ENCODE measurements at regions not wholly inside any gene's neighbourhood (a gene's known extent, or its start where the extent isn't known, plus 50 kb on each side); places are given as distances from the start of the nearest gene placed in this dataset.

DNA sequence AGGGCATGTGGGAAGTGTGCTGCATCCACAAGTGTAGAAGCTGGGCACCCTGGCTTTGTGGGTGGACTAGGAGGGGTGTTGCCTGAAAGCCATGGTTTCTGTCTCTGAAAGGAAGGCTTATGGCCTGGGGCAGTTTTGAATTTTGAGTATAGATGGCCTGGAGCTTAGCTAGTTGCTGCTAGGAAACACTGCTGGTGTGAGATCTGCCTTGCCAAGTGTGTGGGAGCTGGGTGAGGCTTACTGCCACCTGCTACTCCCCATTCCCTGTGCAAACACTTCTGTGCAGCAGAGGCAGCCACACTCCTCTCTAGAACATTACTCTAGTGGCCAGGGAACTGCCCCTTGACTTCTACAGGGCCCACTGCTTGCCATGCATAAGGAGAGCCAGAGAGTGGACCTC lies 831.7 kb upstream of the LRRTM1 start:
- Mint-ChIP-seq H3K4me3 (no peak overlapping the region), H3K36me3 (no peaks in the 10 kb centered on the region)

DNA sequence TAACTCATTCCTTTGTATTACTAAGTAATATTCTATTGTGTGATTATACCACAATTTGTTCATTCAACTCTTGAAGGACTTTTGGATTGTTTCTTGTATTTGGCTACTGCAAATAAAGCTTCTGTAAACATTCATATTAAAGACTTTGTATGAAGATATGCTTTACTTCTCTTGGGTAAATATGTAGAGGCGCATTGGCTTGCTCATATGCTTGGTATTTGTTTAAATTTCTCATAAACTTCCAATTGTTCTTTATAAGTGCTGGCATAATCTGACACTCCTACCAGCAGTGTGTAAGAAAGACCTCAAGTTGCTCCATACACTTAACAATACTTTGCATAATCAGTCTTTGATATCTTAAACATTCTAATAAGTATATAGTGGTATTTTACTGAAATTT lies 792.8 kb upstream of the LRRTM1 start:
- H3K27ac Mint-ChIP-seq, result no peak overlapping the region
- H3K27me3 Mint-ChIP-seq (ENCODE audit: low read depth in 3 of 3), result peaks cover 0 to 2% (median 2%) of the 10 kb centered on the region in 3 donors
- H3K4me3 Mint-ChIP-seq, result no peak overlapping the region
- DNase-seq, result no peak
- peaks cover 0 to 3% (median 0%) of the 10 kb centered on the region in 3 donors for H3K36me3 Mint-ChIP-seq
- peaks cover 5 to 69% (median 31%) of the 10 kb centered on the region in 6 donors for H3K9me3 Mint-ChIP-seq
- H3K4me1 Mint-ChIP-seq, result no peaks in the 10 kb centered on the region

More for the DNA sequence above, 831.7 kb upstream of the LRRTM1 start:
- peaks cover 0 to 2% (median 0%) of the 10 kb centered on the region in 3 donors for H3K27me3 Mint-ChIP-seq (ENCODE audit: low read depth in 3 of 3)
- H3K9me3 Mint-ChIP-seq, result peaks cover 7 to 45% (median 32%) of the 10 kb centered on the region in 6 donors
- H3K27ac Mint-ChIP-seq, result no peak overlapping the region
- no peaks in the 10 kb centered on the region for H3K4me1 Mint-ChIP-seq
- no peak for DNase-seq

DNA sequence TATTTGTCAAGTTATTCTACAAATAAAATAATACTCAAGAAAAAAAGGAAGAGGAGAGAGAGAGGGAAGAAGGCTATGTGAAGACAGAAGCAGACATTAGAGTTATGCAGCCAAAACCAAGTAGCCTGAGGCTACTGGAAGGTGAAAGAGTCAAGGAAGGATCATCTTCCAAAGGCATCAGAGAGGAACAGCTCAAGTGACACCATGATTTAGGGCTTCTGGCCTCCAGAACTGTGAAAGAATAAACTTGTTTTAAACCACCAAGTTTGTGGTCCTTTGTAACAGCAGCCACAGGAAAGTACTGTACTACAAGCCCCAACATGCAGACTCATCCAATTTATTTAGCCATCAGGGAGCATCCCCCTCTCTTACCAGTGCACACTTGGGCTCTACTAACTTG lies 788.5 kb upstream of the LRRTM1 start:
- H3K4me1 Mint-ChIP-seq, result no peaks in the 10 kb centered on the region
- H3K4me3 Mint-ChIP-seq, result no peak overlapping the region
- no peak for DNase-seq
- H3K27ac Mint-ChIP-seq, result no peak overlapping the region
- H3K36me3 Mint-ChIP-seq, result peaks cover 0 to 3% (median 0%) of the 10 kb centered on the region in 3 donors
- peaks cover 12 to 46% (median 26%) of the 10 kb centered on the region in 6 donors for H3K9me3 Mint-ChIP-seq
- peaks cover 0 to 2% (median 0%) of the 10 kb centered on the region in 3 donors for H3K27me3 Mint-ChIP-seq (ENCODE audit: low read depth in 3 of 3)

DNA sequence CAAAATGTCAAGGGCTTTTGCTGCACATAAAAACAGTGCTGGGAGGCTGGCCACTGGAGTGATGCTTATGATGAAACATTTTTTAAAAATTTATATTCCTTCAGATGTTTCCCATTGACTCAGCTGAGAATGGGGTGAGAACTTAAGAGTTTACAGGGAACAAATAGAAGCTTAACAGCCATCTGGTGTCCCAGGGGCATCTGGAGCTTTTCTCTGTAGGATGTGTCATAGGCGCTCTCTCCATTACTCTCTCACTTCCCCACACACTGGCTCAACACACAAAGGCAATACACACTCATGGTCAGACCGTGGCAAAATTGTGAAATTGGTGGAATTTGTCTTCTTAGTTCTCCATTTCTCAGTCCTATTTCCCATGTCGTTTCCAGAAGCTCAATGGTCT lies 783.1 kb upstream of the LRRTM1 start:
- Mint-ChIP-seq H3K4me3 (no peak overlapping the region), H3K4me1 (no peaks in the 10 kb centered on the region), H3K36me3 (no peaks in the 10 kb centered on the region), H3K27me3 (ENCODE audit: low read depth in 3 of 3) (no peaks in the 10 kb centered on the region), H3K9me3 (peaks cover 12 to 37% (median 28%) of the 10 kb centered on the region in 6 donors), H3K27ac (no peak overlapping the region)
- no peak for DNase-seq

DNA sequence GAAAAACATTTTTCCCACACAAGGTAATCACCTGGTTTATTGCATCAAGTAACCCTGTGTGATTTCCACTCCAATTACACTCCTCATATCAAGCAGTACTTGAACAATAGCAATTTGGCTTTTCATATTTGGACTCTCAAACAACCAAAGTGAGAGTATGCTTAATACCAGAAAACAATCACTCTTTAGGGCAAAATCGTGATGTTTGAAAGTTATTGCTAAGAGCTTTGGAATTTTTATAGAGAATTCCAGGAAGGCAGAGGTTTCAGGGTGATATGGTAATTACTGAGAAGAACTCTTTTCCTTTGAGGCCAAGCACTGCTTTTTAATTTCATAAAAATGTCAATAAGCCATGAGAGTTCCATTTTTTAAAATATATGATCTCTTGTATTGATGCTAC lies 779.5 kb upstream of the LRRTM1 start:
- no peaks in the 10 kb centered on the region for H3K4me1 Mint-ChIP-seq
- H3K27ac Mint-ChIP-seq, result no peak overlapping the region
- DNase-seq, result no peak
- peaks cover 7 to 53% (median 25%) of the 10 kb centered on the region in 6 donors for H3K9me3 Mint-ChIP-seq
- no peaks in the 10 kb centered on the region for H3K27me3 Mint-ChIP-seq (ENCODE audit: low read depth in 3 of 3)
- no peak overlapping the region for H3K4me3 Mint-ChIP-seq
- H3K36me3 Mint-ChIP-seq, result peaks cover 0 to 4% (median 0%) of the 10 kb centered on the region in 3 donors

DNA sequence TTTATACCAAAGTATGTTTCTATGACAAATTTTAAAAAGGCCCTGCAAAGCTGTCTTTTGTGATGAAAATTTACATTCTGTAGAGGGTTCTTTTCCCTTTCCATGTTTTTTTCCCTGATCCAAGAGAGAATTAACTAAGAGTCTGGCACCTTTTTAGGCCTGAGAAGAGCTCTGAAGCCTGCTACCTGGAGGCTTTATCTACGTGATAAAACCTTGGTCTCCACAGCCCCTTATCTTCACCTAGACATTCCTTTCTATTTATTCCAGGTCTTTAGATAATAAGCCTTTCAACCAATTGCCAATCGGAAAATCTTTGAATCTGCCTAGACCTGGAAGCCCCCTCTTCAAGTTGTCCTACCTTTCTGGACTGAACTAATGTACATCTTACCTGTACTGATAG lies 774.1 kb upstream of the LRRTM1 start:
- Mint-ChIP-seq H3K27ac (no peak overlapping the region), H3K9me3 (peaks cover 3 to 63% (median 26%) of the 10 kb centered on the region in 6 donors), H3K27me3 (ENCODE audit: low read depth in 3 of 3) (no peaks in the 10 kb centered on the region), H3K4me3 (no peak overlapping the region), H3K4me1 (no peaks in the 10 kb centered on the region), H3K36me3 (peaks cover 0 to 4% (median 0%) of the 10 kb centered on the region in 3 donors)
- DNase-seq, result no peak

DNA sequence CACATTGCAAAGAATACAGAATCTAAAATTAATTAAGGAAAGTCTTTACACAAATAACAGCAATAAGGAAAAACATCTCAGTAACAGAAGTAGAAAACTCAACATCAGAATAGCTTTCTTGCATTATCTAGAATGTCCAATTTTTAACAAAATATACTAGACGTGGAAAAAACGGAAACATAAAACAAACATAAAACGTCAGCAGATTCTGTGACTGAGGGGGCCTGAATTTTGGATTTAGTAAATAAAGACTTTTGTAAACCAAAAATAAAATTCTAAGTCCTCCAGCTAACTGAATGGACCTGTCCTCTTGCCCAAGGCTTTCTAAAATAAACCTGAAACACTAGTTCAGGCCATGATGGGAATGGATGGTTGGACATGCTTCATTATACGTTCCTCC lies 773.5 kb upstream of the LRRTM1 start:
- Mint-ChIP-seq H3K36me3 (peaks cover 0 to 4% (median 0%) of the 10 kb centered on the region in 3 donors), H3K27me3 (ENCODE audit: low read depth in 3 of 3) (no peaks in the 10 kb centered on the region), H3K9me3 (peaks cover 5 to 58% (median 25%) of the 10 kb centered on the region in 6 donors), H3K4me1 (no peaks in the 10 kb centered on the region), H3K4me3 (no peak overlapping the region), H3K27ac (no peak overlapping the region)
- DNase-seq, result no peak

DNA sequence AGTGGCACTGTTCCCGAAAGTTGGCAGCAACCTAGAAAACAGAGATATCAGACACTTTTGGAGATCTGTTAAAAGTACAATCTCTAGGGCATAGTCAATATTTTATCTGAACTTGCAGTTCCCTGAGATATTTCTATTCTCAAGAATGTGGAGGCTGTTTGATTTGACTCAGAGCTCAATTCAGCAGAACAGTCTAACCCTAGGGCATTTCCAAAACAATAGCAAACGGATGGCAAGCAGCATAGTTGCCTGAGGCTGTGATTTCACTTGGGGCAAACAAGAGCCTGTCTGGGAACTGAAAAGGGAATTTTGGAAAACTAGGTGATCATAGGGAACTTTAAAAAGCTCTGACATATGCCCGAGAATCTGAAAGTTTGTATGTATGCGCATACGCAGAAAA lies 772.8 kb upstream of the LRRTM1 start:
- Mint-ChIP-seq H3K27me3 (ENCODE audit: low read depth in 3 of 3) (no peaks in the 10 kb centered on the region), H3K9me3 (peaks cover 5 to 51% (median 23%) of the 10 kb centered on the region in 6 donors), H3K4me3 (no peak overlapping the region), H3K36me3 (peaks cover 0 to 4% (median 0%) of the 10 kb centered on the region in 3 donors), H3K27ac (no peak overlapping the region), H3K4me1 (no peaks in the 10 kb centered on the region)
- no peak for DNase-seq

DNA sequence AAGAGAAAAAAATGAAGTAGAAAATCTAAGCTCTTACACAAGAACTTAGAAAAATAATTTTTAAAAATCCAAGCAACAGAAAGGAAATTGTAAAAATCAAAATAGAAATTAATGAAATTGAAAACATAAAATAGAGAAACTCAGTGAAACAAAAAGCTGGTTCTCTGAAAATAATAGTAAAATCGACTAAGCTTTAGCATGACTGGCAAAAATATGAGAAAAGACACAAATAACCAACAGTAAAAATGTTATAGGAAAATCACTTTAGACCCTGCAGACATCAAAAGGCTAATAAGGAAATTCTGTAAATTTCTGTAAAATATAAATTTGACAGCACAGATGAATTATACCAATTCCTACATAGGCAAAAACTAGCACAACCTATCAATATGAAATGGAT lies 768.9 kb upstream of the LRRTM1 start:
- Mint-ChIP-seq H3K9me3 (peaks cover 2 to 42% (median 26%) of the 10 kb centered on the region in 6 donors), H3K27me3 (ENCODE audit: low read depth in 3 of 3) (no peaks in the 10 kb centered on the region), H3K4me3 (no peak overlapping the region), H3K36me3 (peaks cover 0 to 3% (median 0%) of the 10 kb centered on the region in 3 donors), H3K4me1 (no peaks in the 10 kb centered on the region), H3K27ac (no peak overlapping the region)
- no peak for DNase-seq

DNA sequence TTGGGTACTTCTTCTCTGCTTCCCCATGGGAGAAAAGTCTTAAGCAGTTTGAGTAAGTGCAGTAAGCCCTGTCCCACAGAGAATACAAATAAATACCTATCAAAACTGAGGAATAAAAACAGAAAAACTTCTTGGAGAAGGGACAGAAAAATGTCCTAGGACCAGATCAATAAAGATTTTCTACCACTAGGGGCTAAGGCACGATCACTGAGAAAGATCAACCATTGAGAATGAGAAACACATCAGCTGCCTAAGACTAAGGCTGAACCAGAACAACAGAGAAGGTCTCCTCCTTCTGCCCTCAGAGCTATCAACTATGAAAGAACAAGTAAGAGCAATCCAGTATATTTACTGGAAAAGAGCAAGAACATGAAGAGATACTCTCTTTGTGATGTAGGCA lies 763.6 kb upstream of the LRRTM1 start:
- peaks cover 0 to 7% (median 7%) of the 10 kb centered on the region in 3 donors for H3K36me3 Mint-ChIP-seq
- H3K4me3 Mint-ChIP-seq, result no peak overlapping the region

DNA sequence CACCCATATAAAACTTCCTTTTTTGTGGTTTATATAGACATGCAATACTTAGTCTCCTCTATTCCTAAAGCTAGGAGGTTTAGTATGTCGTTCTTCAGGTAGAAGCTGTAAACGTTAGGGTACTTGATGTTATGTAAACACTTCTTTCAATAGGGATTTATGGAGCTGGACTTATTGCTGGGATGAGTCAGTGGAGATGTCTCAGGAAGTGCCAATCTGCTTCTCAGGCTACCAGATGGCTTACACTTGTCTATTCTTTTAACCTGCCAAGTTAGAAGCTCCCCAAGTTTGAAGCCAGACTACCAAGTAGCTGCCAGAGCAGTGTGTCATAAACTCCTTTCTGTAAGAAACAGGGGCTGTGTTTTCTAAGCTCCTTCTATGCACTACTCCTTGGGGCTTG lies 756.5 kb upstream of the LRRTM1 start:
- Mint-ChIP-seq H3K27me3 (ENCODE audit: low read depth in 3 of 3) (no peaks in the 10 kb centered on the region), H3K36me3 (peaks cover 0 to 3% (median 0%) of the 10 kb centered on the region in 3 donors), H3K9me3 (peaks cover 18 to 65% (median 30%) of the 10 kb centered on the region in 6 donors), H3K27ac (no peak overlapping the region), H3K4me3 (no peak overlapping the region), H3K4me1 (no peaks in the 10 kb centered on the region)
- DNase-seq, result no peak

More for the DNA sequence above, 763.6 kb upstream of the LRRTM1 start:
- H3K27me3 Mint-ChIP-seq (ENCODE audit: low read depth in 3 of 3), result no peaks in the 10 kb centered on the region
- H3K9me3 Mint-ChIP-seq, result peaks cover 13 to 48% (median 34%) of the 10 kb centered on the region in 6 donors
- no peaks in the 10 kb centered on the region for H3K4me1 Mint-ChIP-seq
- no peak for DNase-seq
- H3K27ac Mint-ChIP-seq, result no peak overlapping the region

DNA sequence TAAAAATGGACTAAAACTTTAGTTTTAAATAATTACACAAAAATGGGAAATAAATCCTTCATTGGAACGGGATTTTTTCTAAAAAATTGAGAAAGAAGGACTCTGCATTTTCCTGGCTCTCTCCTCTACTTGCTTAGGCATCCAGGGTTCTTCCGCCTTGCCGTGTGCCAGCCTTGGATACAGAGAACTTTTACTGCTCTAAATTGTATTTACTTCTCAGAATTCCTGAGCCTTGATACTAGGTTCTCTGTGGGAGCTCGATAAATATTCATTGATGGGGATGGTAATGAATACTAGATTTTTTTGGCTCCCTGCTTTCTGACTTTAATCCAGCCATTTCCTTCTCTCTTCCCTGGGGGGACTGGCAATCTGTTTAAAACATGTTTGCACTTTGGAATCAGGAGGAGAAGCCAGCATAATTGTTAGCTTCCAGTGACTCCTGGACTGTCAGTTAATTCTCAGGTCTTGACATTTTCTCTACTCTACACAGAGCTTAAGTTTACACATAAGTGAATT lies 746.1 kb upstream of the LRRTM1 start:
- H3K36me3 Mint-ChIP-seq, result no peaks in the 10 kb centered on the region
- peaks cover 18 to 78% (median 37%) of the 10 kb centered on the region in 6 donors for H3K9me3 Mint-ChIP-seq
- no peak for DNase-seq
- no peak overlapping the region for H3K27ac Mint-ChIP-seq
- H3K4me3 Mint-ChIP-seq, result no peak overlapping the region
- no peaks in the 10 kb centered on the region for H3K27me3 Mint-ChIP-seq (ENCODE audit: low read depth in 3 of 3)
- no peaks in the 10 kb centered on the region for H3K4me1 Mint-ChIP-seq

DNA sequence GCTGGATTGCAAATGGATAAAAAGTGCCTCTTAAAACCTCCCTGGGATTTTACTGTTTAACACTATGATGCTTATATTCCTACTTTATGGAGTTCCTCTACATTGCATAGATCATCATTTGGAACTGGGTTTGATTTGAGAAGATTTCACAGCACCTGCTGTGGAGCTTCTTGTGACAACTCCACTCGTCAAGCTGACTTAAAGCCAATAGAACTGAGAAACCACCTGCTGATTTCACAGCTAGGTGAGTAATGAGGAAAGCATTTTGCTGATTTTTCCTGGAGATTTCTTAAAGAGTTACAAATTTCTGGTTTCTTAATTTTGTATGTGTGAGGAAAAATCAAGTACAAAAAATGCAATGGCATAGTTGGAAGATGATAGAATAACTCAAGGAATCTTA lies 739.1 kb upstream of the LRRTM1 start:
- no peak for DNase-seq
- H3K4me1 Mint-ChIP-seq, result no peaks in the 10 kb centered on the region

DNA sequence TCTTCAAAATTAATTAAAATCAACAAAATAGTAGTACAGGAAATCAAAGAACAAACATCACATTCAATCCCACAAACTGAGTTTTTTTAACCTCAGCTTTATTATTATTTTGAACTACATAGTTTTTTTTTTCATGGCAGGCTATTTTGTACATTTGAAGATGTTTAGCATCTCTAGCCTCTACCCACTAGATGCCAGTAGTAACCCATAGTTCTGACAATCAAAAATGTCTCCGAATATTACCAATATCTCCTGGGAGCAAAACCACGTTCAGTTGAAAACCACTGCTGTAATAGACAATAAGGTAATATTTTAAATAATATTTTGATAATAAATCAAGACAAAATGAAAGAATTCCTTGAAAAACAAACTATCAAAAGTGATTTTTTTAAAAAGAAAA lies 702.6 kb upstream of the LRRTM1 start:
- DNase-seq, result no peak
- H3K27me3 Mint-ChIP-seq (ENCODE audit: low read depth in 3 of 3), result peaks cover 0 to 2% (median 0%) of the 10 kb centered on the region in 3 donors
- peaks cover 16 to 45% (median 28%) of the 10 kb centered on the region in 6 donors for H3K9me3 Mint-ChIP-seq
- no peak overlapping the region for H3K4me3 Mint-ChIP-seq
- no peak overlapping the region for H3K27ac Mint-ChIP-seq
- no peaks in the 10 kb centered on the region for H3K4me1 Mint-ChIP-seq
- no peaks in the 10 kb centered on the region for H3K36me3 Mint-ChIP-seq

More for the DNA sequence above, 739.1 kb upstream of the LRRTM1 start:
- Mint-ChIP-seq H3K36me3 (peaks cover 0 to 4% (median 3%) of the 10 kb centered on the region in 3 donors), H3K4me3 (no peak overlapping the region), H3K9me3 (peaks cover 9 to 79% (median 32%) of the 10 kb centered on the region in 6 donors), H3K27me3 (ENCODE audit: low read depth in 3 of 3) (no peaks in the 10 kb centered on the region), H3K27ac (no peak overlapping the region)

DNA sequence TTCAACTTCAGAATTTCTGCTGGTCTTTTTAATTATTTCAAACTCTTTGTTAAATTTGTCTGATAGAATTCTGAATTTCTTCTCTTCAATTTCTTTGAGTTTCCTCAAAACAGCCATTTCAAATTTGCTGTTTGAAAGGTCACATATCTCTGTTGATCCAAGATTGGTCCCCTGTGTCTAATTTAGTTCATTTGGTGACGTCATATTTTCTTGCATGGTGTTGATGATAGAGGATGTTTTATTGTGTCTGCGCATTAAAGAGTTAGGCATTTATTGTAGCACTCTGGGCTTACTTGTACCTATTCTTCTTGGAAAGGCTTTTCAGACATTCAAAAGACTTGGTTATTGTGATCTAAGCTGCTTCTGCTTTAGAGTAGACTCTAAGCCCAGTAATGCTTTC lies 698.4 kb upstream of the LRRTM1 start:
- H3K27ac Mint-ChIP-seq, result no peak overlapping the region
- peaks cover 0 to 2% (median 0%) of the 10 kb centered on the region in 3 donors for H3K27me3 Mint-ChIP-seq (ENCODE audit: low read depth in 3 of 3)
- H3K36me3 Mint-ChIP-seq, result peaks cover 0 to 5% (median 0%) of the 10 kb centered on the region in 3 donors
- no peak overlapping the region for H3K4me3 Mint-ChIP-seq
- no peaks in the 10 kb centered on the region for H3K4me1 Mint-ChIP-seq
- peaks cover 15 to 62% (median 39%) of the 10 kb centered on the region in 6 donors for H3K9me3 Mint-ChIP-seq
- DNase-seq, result no peak
